ENCODE measurements at regions not wholly inside any gene's neighbourhood (a gene's known extent, or its start where the extent isn't known, plus 50 kb on each side); places are given as distances from the start of the nearest gene placed in this dataset.
"Not testable (repeated sequence)": the region's sequence is repeated elsewhere in the genome, so short reads cannot be mapped to it uniquely, and the experiment has no call there.

DNA sequence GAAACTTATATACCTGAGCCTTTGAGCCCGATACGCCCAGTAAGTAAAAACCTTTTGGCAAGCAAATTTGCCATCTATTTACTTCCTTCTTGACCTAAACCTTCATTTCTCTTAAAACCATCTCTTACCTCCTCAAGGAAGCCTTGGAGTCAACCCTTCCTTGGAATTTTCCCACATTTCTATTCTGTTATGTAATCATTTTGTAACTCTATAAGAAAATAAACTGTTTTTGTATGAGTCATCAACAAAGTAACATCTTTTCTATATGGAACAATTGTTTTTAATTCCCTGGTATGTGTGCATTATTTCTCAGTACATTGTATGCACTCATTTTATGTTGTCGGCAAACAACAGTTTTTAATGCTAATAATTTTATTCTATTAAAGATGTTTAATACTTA lies 162.0 kb downstream of the TEX36 start:
- Histone ChIP-seq H4K20me1 (ENCODE audit: control insufficient read depth, insufficient read depth) (no peaks in the 10 kb centered on the region), H2AFZ (ENCODE audit: control insufficient read depth, low read depth, low read length) (no peak overlapping the region), H3K4me3 (no peak overlapping the region), H3K4me1 (ENCODE audit: control insufficient read depth, insufficient read depth, low read length) (no peaks in the 10 kb centered on the region), H3K4me2 (ENCODE audit: control insufficient read depth, insufficient read depth) (no peak overlapping the region), H3K36me3 (ENCODE audit: control insufficient read depth in 2 of 2, insufficient read depth in 2 of 2, low read length in 1 of 2) (no peaks in the 10 kb centered on the region), H3K79me2 (ENCODE audit: control insufficient read depth, insufficient read depth, low read length) (no peaks in the 10 kb centered on the region), H3K9me3 (replicated peaks; ENCODE audit: control insufficient read depth, insufficient read depth, low read length) (no peaks in the 10 kb centered on the region), H3K9ac (ENCODE audit: control insufficient read depth, insufficient read depth, low read length) (no peak overlapping the region), H3K27ac (ENCODE audit: control insufficient read depth, insufficient read depth) (no peak overlapping the region), H3K27me3 (replicated peaks in 1 of 2; ENCODE audit: control insufficient read depth in 2 of 2, insufficient read depth in 2 of 2, low read length in 1 of 2) (no peaks in the 10 kb centered on the region)
- intact Hi-C loops (cut with micrococcal nuclease; ENCODE audit: unreplicated experiment): no loop called here
- in situ Hi-C loops (cut with MboI): no loop called here
- FAIRE-seq (no peak), DNase-seq (ENCODE audit: low read depth, low spot score) (no peak), ATAC-seq (no peak)
- WGBS (ENCODE audit: insufficient coverage, insufficient replicate concordance, low lambda C conversion rate, missing lambda C conversion rate): 69% methylated on average over 3 of the region's 3 CpGs
- ChIA-PET RAD21 (ENCODE audit: unreplicated experiment) (no interaction called here), CTCF (no interaction called here), POLR2A (no interaction called here), SMC1A (ENCODE audit: uncharacterized antibody, unreplicated experiment) (no interaction called here)
- BruUV-seq (replicated peaks): no TSS peak
- TF ChIP-seq ZNF217 (IDR thresholded peaks at IDR 0.05) (no peak), HDAC6 (IDR thresholded peaks at IDR 0.05; ENCODE audit: unreplicated experiment) (no peak), MTA2 (IDR thresholded peaks at IDR 0.05; ENCODE audit: low read depth) (no peak), POLR2AphosphoS5 (IDR thresholded peaks at IDR 0.05; ENCODE audit: low read length) (no peak)
- TF ChIP-seq, protein P1, sequence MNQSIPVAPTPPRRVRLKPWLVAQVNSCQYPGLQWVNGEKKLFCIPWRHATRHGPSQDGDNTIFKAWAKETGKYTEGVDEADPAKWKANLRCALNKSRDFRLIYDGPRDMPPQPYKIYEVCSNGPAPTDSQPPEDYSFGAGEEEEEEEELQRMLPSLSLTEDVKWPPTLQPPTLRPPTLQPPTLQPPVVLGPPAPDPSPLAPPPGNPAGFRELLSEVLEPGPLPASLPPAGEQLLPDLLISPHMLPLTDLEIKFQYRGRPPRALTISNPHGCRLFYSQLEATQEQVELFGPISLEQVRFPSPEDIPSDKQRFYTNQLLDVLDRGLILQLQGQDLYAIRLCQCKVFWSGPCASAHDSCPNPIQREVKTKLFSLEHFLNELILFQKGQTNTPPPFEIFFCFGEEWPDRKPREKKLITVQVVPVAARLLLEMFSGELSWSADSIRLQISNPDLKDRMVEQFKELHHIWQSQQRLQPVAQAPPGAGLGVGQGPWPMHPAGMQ (IDR thresholded peaks at IDR 0.05; ENCODE audit: borderline replicate concordance): no peak
- TF ChIP-seq, protein P2, sequence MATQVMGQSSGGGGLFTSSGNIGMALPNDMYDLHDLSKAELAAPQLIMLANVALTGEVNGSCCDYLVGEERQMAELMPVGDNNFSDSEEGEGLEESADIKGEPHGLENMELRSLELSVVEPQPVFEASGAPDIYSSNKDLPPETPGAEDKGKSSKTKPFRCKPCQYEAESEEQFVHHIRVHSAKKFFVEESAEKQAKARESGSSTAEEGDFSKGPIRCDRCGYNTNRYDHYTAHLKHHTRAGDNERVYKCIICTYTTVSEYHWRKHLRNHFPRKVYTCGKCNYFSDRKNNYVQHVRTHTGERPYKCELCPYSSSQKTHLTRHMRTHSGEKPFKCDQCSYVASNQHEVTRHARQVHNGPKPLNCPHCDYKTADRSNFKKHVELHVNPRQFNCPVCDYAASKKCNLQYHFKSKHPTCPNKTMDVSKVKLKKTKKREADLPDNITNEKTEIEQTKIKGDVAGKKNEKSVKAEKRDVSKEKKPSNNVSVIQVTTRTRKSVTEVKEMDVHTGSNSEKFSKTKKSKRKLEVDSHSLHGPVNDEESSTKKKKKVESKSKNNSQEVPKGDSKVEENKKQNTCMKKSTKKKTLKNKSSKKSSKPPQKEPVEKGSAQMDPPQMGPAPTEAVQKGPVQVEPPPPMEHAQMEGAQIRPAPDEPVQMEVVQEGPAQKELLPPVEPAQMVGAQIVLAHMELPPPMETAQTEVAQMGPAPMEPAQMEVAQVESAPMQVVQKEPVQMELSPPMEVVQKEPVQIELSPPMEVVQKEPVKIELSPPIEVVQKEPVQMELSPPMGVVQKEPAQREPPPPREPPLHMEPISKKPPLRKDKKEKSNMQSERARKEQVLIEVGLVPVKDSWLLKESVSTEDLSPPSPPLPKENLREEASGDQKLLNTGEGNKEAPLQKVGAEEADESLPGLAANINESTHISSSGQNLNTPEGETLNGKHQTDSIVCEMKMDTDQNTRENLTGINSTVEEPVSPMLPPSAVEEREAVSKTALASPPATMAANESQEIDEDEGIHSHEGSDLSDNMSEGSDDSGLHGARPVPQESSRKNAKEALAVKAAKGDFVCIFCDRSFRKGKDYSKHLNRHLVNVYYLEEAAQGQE (IDR thresholded peaks at IDR 0.05; ENCODE audit: low read depth, low read length): no peak

DNA sequence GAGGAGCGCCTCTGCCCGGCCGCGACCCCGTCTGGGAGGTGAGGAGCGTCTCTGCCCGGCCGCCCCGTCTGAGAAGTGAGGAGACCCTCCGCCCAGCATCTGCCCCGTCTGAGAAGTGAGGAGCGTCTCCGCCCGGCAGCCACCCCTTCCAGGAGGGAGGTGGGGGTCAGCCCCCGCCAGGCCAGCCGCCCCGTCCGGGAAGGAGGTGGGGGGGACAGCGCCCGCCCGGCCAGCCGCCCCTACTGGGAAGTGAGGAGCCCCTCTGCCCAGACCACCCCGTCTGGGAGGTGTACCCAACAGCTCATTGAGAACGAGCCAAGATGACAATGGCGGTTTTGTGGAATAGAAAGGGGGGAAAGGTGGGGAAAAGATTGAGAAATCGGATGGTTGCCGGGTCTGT lies 164.6 kb downstream of the TEX36 start:
- DNase-seq (ENCODE audit: low read depth, low spot score); BruUV-seq (replicated peaks); H4K20me1 ChIP-seq (ENCODE audit: control insufficient read depth, insufficient read depth); H3K4me2 ChIP-seq (ENCODE audit: control insufficient read depth, insufficient read depth); H3K36me3 ChIP-seq (ENCODE audit: control insufficient read depth in 2 of 2, insufficient read depth in 2 of 2, low read length in 1 of 2); RAD21 ChIA-PET (ENCODE audit: unreplicated experiment); H2AFZ ChIP-seq (ENCODE audit: control insufficient read depth, low read depth, low read length); H3K4me3 ChIP-seq; H3K27ac ChIP-seq (ENCODE audit: control insufficient read depth, insufficient read depth); H3K9ac ChIP-seq (ENCODE audit: control insufficient read depth, insufficient read depth, low read length); in situ Hi-C loops (cut with MboI); H3K27me3 ChIP-seq (replicated peaks in 1 of 2; ENCODE audit: control insufficient read depth in 2 of 2, insufficient read depth in 2 of 2, low read length in 1 of 2); CTCF ChIA-PET; ATAC-seq; SMC1A ChIA-PET (ENCODE audit: uncharacterized antibody, unreplicated experiment); H3K9me3 ChIP-seq (replicated peaks; ENCODE audit: control insufficient read depth, insufficient read depth, low read length); FAIRE-seq; H3K4me1 ChIP-seq (ENCODE audit: control insufficient read depth, insufficient read depth, low read length); H3K79me2 ChIP-seq (ENCODE audit: control insufficient read depth, insufficient read depth, low read length); intact Hi-C loops (cut with micrococcal nuclease; ENCODE audit: unreplicated experiment); POLR2A ChIA-PET: not testable (repeated sequence)
- WGBS (ENCODE audit: insufficient coverage, insufficient replicate concordance, low lambda C conversion rate, missing lambda C conversion rate): 35% methylated on average over 14 of the region's 27 CpGs
